ENCODE measurements at regions not wholly inside any gene's neighbourhood (a gene's known extent, or its start where the extent isn't known, plus 50 kb on each side); places are given as distances from the start of the nearest gene placed in this dataset.

- DNase-seq: no peak
These were observed 78.2 kb upstream of the STAC start for GRCh38 chr3:36302158-36302509.

GRCh38 chr3:36302626-36303025 is 77.7 kb upstream of the STAC start:
- DNase-seq: no peak

GRCh38 chr3:36303286-36303685 is 77.0 kb upstream of the STAC start:
- DNase-seq: no peak

GRCh38 chr3:36305929-36306520 is 74.3 kb upstream of the STAC start:
- no peak for DNase-seq

- no peak for DNase-seq
These were observed 71.2 kb upstream of the STAC start for GRCh38 chr3:36309092-36309491.

GRCh38 chr3:36312351-36312750 is 68.0 kb upstream of the STAC start:
- no peak for DNase-seq

GRCh38 chr3:36317915-36318314 is 62.4 kb upstream of the STAC start:
- DNase-seq: no peak

GRCh38 chr3:36318621-36319200 is 61.6 kb upstream of the STAC start:
- DNase-seq: no peak

- no peak for DNase-seq
These were observed 60.6 kb upstream of the STAC start for GRCh38 chr3:36319680-36320079.

All from CD4-positive, alpha-beta T cell treated with Interleukin-10 for 1 hour (primary cell).